Neural progenitor cell (in vitro differentiated cells): ENCODE measurements at regions not wholly inside any gene's neighbourhood (a gene's known extent, or its start where the extent isn't known, plus 50 kb on each side); places are given as distances from the start of the nearest gene placed in this dataset.

ENCODE experiments used
- EZH2 ChIP-seq: fragments of 200-600 bp; sonication (generic); IDR thresholded peaks from 2 replicates; pipeline ENCODE4 v1.6.1; 2017; ENCODE audit warnings: antibody characterized with exemption, mild to moderate bottlenecking, moderate library complexity
- TF ChIP-seq, protein P1 (sequence below): fragments of 200-600 bp; sonication (generic); IDR thresholded peaks from 2 replicates; pipeline ENCODE4 v1.5.1; 2017; ENCODE audit warnings: antibody characterized with exemption, mild to moderate bottlenecking

DNA sequence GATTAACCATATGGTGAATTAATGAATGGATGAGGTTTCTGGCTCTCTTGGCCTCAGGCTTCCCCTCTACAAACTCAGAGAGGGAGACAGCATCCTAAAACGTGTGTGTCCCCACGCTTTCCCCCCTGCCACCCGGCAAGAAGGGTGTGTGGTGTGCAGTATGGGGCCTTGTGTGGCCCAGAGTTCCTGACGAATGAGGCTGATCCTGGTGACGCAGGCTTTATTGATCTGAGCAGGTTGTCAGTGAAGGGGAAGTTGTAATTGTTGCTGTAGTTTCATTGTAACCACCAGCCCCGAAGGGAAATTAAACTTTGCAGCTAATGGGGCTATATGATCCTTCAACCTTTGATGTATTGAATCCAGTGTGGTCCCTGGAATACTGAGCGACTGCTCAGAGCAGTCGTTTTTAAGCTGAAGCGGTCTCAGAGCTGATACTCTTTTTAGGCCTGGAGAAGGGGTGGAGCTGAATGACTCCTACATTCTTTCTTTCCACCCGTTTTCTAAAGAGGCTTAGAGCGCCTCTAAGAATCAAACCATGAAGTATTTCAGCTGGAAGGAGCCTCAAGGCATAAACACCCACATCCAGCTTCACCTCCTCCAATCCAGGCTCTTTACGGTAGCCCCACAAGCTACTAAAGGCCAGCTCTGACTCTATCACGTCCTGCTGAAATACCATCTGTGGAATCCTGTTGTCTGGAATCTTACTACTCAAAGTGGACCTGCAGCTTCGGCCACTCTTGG lies 284.7 kb downstream of the MIAT start:
- TF ChIP-seq, protein P1, sequence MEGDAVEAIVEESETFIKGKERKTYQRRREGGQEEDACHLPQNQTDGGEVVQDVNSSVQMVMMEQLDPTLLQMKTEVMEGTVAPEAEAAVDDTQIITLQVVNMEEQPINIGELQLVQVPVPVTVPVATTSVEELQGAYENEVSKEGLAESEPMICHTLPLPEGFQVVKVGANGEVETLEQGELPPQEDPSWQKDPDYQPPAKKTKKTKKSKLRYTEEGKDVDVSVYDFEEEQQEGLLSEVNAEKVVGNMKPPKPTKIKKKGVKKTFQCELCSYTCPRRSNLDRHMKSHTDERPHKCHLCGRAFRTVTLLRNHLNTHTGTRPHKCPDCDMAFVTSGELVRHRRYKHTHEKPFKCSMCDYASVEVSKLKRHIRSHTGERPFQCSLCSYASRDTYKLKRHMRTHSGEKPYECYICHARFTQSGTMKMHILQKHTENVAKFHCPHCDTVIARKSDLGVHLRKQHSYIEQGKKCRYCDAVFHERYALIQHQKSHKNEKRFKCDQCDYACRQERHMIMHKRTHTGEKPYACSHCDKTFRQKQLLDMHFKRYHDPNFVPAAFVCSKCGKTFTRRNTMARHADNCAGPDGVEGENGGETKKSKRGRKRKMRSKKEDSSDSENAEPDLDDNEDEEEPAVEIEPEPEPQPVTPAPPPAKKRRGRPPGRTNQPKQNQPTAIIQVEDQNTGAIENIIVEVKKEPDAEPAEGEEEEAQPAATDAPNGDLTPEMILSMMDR = no peak
- no peak for TF ChIP-seq EZH2
